Pancreas (tissue), 10 donors: ENCODE measurements at regions not wholly inside any gene's neighbourhood (a gene's known extent, or its start where the extent isn't known, plus 50 kb on each side); places are given as distances from the start of the nearest gene placed in this dataset.

Source experiments
- ATAC-seq, 4 donors: fragments of 200-7000 bp; cut with Tn5 transposase; one replicate each; pipeline versions ENCODE4 v1.8.0 to v1.9.1; 2020; ENCODE audit warnings: mild to moderate bottlenecking in 4 of 4, moderate library complexity in 4 of 4
- DNase-seq, 6 donors: peaks; one replicate each; pipeline ENCODE4 v3.0.0-alpha.2; 2020
- FAIRE-seq: peaks from 2 replicates; lab custom pipeline; 2012; peaks lifted over from hg19 to GRCh38; lab: Jason Lieb, UNC
- H3K27ac ChIP-seq, 4 donors: fragments of 200-600 bp; sonication (generic); 1 replicate in 3 of 4; 2 replicates in 1 of 4; pipeline versions ENCODE4 v1.5.0 to v1.8.0; 2020
- H3K27me3 ChIP-seq, 4 donors: fragments of 200-600 bp; one replicate each; pipeline ENCODE4 v1.8.0; 2021
- H3K36me3 ChIP-seq, 3 donors: fragments of 200-600 bp; sonication (generic) in 1 of 3; one replicate each; pipeline versions ENCODE4 v1.5.0 to v1.8.0; 2020 to 2021
- H3K4me1 ChIP-seq, 3 donors: fragments of 200-600 bp; one replicate each; pipeline ENCODE4 v1.8.0; 2021
- H3K4me3 ChIP-seq, 4 donors: fragments of 200-600 bp; sonication (generic) in 2 of 4; one replicate each; pipeline versions ENCODE4 v1.5.0 to v1.8.0; 2020 to 2021
- H3K9me3 ChIP-seq, 4 donors: fragments of 200-600 bp; one replicate each; pipeline ENCODE4 v1.8.0; 2021
- WGBS, 2 donors: extraction: QIAGEN DNeasy Blood & Tissue Kit; methylation state at CpG; one replicate each; pipeline ENCODE4 v1.1.7; 2013; 5-methylcytosine and 5-hydroxymethylcytosine counted together
- intact Hi-C, 3 donors: fragments of 100-400 bp; cut with DNase I; formaldehyde crosslinking; loops; one replicate each; pipeline versions ENCODE4 v1.11.1 to v1.14.2; 2022
- TF ChIP-seq, protein P1 (sequence below), 4 donors: fragments of 200-600 bp; sonication (generic) in 3 of 4; IDR thresholded peaks; one replicate each; pipeline versions ENCODE4 v1.5.0 to v1.8.0; 2021; ENCODE audit warnings: antibody characterized with exemption in 4 of 4
- donor health status: healthy with polysubstance abuse.
- donor health status: DM: no; HTN: no; CAD: no; lungs with moderate emphysema.
- donor health status: DM: no; HTN: no; CAD: no.
- donor health status: control.
- donor health status: control.
- donor health status: Bipolar disorder and iron deficiency.
- donor health status: DM: yes; HTN: yes; CAD: no.
- donor health status: DM: no; HTN: no; CAD: no.
- donor health status: DM: no; HTN: no; CAD: no.
- donor health status: DM: yes; HTN: yes; CAD: no.

DNA sequence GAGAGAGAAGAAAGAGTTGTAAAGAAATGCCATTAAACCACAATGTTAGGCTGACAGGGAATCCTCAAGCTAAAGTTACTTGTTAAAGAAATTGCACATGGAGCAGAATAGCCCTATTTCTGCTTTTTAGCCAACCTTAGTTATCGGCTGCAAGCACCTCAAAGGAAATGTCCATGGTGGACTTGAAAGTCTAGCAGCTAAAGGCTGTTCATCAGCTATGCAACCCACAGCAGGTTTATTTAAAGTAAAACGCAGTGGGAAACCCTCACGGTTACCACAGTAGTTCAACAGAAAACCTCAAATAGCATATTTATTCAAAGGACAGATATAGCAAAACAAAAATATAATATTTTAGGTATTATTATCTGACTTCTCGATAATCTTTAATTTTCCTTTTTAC, 967.2 kb downstream of the IGSF11 start:
- H3K36me3 ChIP-seq = no peaks in the 10 kb centered on the region
- no peaks in the 10 kb centered on the region for H3K9me3 ChIP-seq
- no peak overlapping the region for H3K4me3 ChIP-seq
- no peaks in the 10 kb centered on the region for H3K4me1 ChIP-seq
- TF ChIP-seq, protein P1, sequence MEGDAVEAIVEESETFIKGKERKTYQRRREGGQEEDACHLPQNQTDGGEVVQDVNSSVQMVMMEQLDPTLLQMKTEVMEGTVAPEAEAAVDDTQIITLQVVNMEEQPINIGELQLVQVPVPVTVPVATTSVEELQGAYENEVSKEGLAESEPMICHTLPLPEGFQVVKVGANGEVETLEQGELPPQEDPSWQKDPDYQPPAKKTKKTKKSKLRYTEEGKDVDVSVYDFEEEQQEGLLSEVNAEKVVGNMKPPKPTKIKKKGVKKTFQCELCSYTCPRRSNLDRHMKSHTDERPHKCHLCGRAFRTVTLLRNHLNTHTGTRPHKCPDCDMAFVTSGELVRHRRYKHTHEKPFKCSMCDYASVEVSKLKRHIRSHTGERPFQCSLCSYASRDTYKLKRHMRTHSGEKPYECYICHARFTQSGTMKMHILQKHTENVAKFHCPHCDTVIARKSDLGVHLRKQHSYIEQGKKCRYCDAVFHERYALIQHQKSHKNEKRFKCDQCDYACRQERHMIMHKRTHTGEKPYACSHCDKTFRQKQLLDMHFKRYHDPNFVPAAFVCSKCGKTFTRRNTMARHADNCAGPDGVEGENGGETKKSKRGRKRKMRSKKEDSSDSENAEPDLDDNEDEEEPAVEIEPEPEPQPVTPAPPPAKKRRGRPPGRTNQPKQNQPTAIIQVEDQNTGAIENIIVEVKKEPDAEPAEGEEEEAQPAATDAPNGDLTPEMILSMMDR (IDR thresholded peaks at IDR 0.05) = no peak
- no peak for DNase-seq
- no peaks in the 10 kb centered on the region for H3K27me3 ChIP-seq
- 74 to 90% methylated on average over 4 of the region's 4 CpGs for WGBS, 2 donors
- ATAC-seq = no peak
- intact Hi-C loops = no loop called here
- no peak for FAIRE-seq
- H3K27ac ChIP-seq = no peak overlapping the region

DNA sequence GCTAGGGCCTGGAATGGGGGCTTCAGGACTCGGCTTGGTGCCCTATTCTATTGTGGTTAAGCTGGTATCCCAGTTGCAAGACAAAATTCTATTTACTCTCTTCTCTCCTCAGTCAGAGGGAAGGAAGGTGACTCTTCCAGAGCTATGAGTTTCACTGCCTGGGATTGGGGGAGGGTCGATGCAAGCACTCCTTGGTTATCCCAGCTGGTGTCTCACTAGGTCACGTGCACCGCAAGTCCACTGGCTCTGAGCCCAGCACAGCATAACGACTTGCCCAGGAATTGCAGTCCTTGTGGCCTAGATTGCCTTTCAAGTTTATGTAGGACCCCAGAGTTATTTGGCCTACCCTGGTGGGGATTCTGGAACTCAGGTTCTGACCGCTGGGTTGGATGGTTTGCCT, 958.8 kb downstream of the IGSF11 start:
- H3K27me3 ChIP-seq = no peaks in the 10 kb centered on the region
- FAIRE-seq (no peak), DNase-seq (peak in 1 of 6 donors; percentile 21), ATAC-seq (no peak)
- H3K36me3 ChIP-seq = no peaks in the 10 kb centered on the region
- no peaks in the 10 kb centered on the region for H3K9me3 ChIP-seq
- no peak overlapping the region for H3K4me3 ChIP-seq
- intact Hi-C loops = no loop called here
- 50 to 63% methylated on average over 6 of the region's 6 CpGs for WGBS, 2 donors
- H3K4me1 ChIP-seq = no peaks in the 10 kb centered on the region
- TF ChIP-seq, protein P1 (IDR thresholded peaks at IDR 0.05) = no peak
- H3K27ac ChIP-seq = no peak overlapping the region

DNA sequence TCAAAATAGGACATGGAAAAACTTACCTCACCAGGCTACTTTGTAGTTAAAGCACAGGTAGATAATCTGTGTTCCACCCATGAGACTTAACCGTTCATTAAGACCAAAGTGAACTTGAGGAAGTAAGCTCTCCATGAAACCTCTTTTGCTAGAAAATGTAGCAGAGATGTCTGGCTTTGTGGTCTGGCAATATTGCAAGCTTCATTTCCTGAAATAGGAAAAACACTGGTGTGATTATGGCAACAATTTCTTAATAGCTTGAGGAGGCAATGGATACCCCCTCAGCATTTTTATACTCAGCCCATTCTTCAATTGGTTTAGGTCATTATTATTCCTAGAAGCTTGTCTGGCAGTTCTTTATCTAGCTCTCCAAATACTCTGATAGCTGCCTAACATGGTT, 957.3 kb downstream of the IGSF11 start:
- no peaks in the 10 kb centered on the region for H3K4me1 ChIP-seq
- FAIRE-seq (no peak), DNase-seq (no peak), ATAC-seq (no peak)
- H3K4me3 ChIP-seq = no peak overlapping the region
- intact Hi-C loops = no loop called here
- H3K27me3 ChIP-seq = no peaks in the 10 kb centered on the region
- no peaks in the 10 kb centered on the region for H3K9me3 ChIP-seq
- TF ChIP-seq, protein P1 (IDR thresholded peaks at IDR 0.05) = no peak
- WGBS, 2 donors = 63 to 66% methylated on average over 1 of the region's 1 CpG
- no peak overlapping the region for H3K27ac ChIP-seq
- H3K36me3 ChIP-seq = no peaks in the 10 kb centered on the region

DNA sequence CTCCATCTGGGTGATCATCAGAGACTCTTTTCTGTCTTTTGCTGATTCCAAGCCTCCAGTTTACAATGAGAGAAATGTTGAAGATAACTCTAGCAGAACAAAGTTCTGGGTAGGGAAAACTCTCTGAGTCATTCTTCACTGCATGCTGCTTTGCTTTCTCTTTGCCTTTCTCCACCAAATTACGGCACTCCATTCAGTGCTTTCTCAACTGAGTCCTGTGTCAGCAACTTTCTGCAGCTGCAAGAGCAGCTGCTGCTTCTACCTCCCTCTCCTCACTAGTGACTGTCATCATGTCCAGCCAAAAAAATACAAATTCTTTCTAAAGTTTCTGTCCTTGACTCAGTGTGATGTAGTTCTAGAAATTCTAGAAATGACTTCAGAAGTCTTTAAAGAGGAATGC, 953.8 kb downstream of the IGSF11 start:
- Histone ChIP-seq H3K4me3 (no peak overlapping the region), H3K36me3 (no peaks in the 10 kb centered on the region), H3K4me1 (no peaks in the 10 kb centered on the region), H3K27ac (no peak overlapping the region), H3K27me3 (no peaks in the 10 kb centered on the region), H3K9me3 (no peaks in the 10 kb centered on the region)
- intact Hi-C loops = no loop called here
- 23 to 25% methylated on average over 1 of the region's 1 CpG for WGBS, 2 donors
- DNase-seq = no peak
- TF ChIP-seq, protein P1 (IDR thresholded peaks at IDR 0.05) = no peak
- ATAC-seq = no peak
- no peak for FAIRE-seq

DNA sequence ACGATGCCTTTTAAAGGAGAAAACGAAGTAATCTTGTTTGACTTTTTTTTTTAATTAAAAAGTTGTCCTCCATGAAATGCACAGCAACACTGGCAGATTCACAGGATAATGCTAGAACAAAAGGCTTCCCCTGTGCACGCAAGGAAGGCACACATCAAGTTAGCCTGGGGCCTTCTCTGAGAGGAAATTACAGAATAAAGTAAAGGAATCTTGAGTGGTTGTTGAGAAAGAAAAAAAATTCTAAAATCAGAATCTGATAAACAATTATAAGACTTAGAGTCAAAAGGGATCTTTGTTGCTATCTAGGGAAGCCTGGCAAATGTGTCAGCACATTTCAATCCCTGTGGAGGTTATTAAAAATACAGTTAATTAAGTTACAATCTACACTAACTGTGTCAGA, 946.0 kb downstream of the IGSF11 start:
- ATAC-seq (no peak), FAIRE-seq (no peak), DNase-seq (no peak)
- no peaks in the 10 kb centered on the region for H3K9me3 ChIP-seq
- H3K4me1 ChIP-seq = no peaks in the 10 kb centered on the region
- H3K4me3 ChIP-seq = no peak overlapping the region
- no peak overlapping the region for H3K27ac ChIP-seq
- no peaks in the 10 kb centered on the region for H3K36me3 ChIP-seq
- TF ChIP-seq, protein P1 (IDR thresholded peaks at IDR 0.05) = no peak
- no peaks in the 10 kb centered on the region for H3K27me3 ChIP-seq
- 14 to 16% methylated on average over 3 of the region's 3 CpGs for whole genome bisulfite sequencing, 2 donors
- intact Hi-C loops = no loop called here
